Progenitor cell of endocrine pancreas (in vitro differentiated cells): ENCODE measurements at regions not wholly inside any gene's neighbourhood (a gene's known extent, or its start where the extent isn't known, plus 50 kb on each side); places are given as distances from the start of the nearest gene placed in this dataset.

ENCODE experiments used
- DNase-seq: peaks from one replicate; pipeline ENCODE4 v3.0.0; 2021; ENCODE audit warnings: low spot score; ENCODE audit not compliant: unreplicated experiment
- H3K27ac Mint-ChIP-seq: 2 replicates; pipeline ENCODE4 v1.8.0; 2021; ENCODE audit warnings: mild to moderate bottlenecking, moderate library complexity, mixed read lengths
- H3K27me3 Mint-ChIP-seq: 2 replicates; pipeline ENCODE4 v1.8.0; 2021; ENCODE audit warnings: mixed read lengths
- H3K36me3 Mint-ChIP-seq: 2 replicates; pipeline ENCODE4 v1.8.0; 2022; ENCODE audit warnings: mixed read lengths; ENCODE audit not compliant: insufficient read depth
- H3K4me1 Mint-ChIP-seq: 2 replicates; pipeline ENCODE4 v1.8.0; 2021; ENCODE audit warnings: low read depth, mixed read lengths
- H3K4me3 Mint-ChIP-seq: 2 replicates; pipeline ENCODE4 v1.8.0; 2021; ENCODE audit warnings: low read depth, mild to moderate bottlenecking, moderate library complexity, mixed read lengths
- H3K9me3 Mint-ChIP-seq: 2 replicates; pipeline ENCODE4 v1.8.0; 2021; ENCODE audit warnings: low read depth, mixed read lengths
- CTCF ChIP-seq: fragments of 200-600 bp; sonication (generic); IDR thresholded peaks from one replicate; pipeline ENCODE4 v1.5.0; 2021; ENCODE audit warnings: antibody characterized with exemption, mild to moderate bottlenecking; ENCODE audit not compliant: unreplicated experiment

- no peak for TF ChIP-seq CTCF
- no peaks in the 10 kb centered on the region for H3K36me3 Mint-ChIP-seq
- no peak overlapping the region for H3K27ac Mint-ChIP-seq
- peaks cover 34% of the 10 kb centered on the region for H3K27me3 Mint-ChIP-seq
- no peak overlapping the region for H3K4me3 Mint-ChIP-seq
- DNase-seq, result peak; percentile 6
- no peaks in the 10 kb centered on the region for H3K9me3 Mint-ChIP-seq
- H3K4me1 Mint-ChIP-seq, result no peaks in the 10 kb centered on the region
These were observed 69.8 kb downstream of the MRPL36 start for GRCh38 chr5:1729641-1730486.

GRCh38 chr5:1728846-1729245 lies 70.8 kb downstream of the MRPL36 start:
- Mint-ChIP-seq H3K9me3 (no peaks in the 10 kb centered on the region), H3K27ac (no peak overlapping the region), H3K27me3 (peaks cover 32% of the 10 kb centered on the region), H3K4me1 (no peaks in the 10 kb centered on the region), H3K36me3 (no peaks in the 10 kb centered on the region), H3K4me3 (no peak overlapping the region)
- DNase-seq, result no peak
- TF ChIP-seq CTCF, result no peak

- H3K4me1 Mint-ChIP-seq, result no peaks in the 10 kb centered on the region
- no peaks in the 10 kb centered on the region for H3K9me3 Mint-ChIP-seq
- peaks cover 39% of the 10 kb centered on the region for H3K27me3 Mint-ChIP-seq
- TF ChIP-seq CTCF, result no peak
- no peak overlapping the region for H3K27ac Mint-ChIP-seq
- DNase-seq, result peak; percentile 7
- H3K4me3 Mint-ChIP-seq, result no peak overlapping the region
- no peaks in the 10 kb centered on the region for H3K36me3 Mint-ChIP-seq
These were observed 72.1 kb downstream of the MRPL36 start for GRCh38 chr5:1727571-1727970.

- H3K9me3 Mint-ChIP-seq, result no peaks in the 10 kb centered on the region
- TF ChIP-seq CTCF, result no peak
- DNase-seq, result no peak
- no peak overlapping the region for H3K4me3 Mint-ChIP-seq
- H3K4me1 Mint-ChIP-seq, result no peaks in the 10 kb centered on the region
- H3K27ac Mint-ChIP-seq, result no peak overlapping the region
- peaks cover 37% of the 10 kb centered on the region for H3K27me3 Mint-ChIP-seq
- H3K36me3 Mint-ChIP-seq, result no peaks in the 10 kb centered on the region
These were observed 72.7 kb downstream of the MRPL36 start for GRCh38 chr5:1726956-1727355.

- H3K4me3 Mint-ChIP-seq, result no peak overlapping the region
- no peak overlapping the region for H3K27ac Mint-ChIP-seq
- TF ChIP-seq CTCF, result no peak
- H3K4me1 Mint-ChIP-seq, result no peaks in the 10 kb centered on the region
- peaks cover 34% of the 10 kb centered on the region for H3K27me3 Mint-ChIP-seq
- H3K36me3 Mint-ChIP-seq, result no peaks in the 10 kb centered on the region
- no peaks in the 10 kb centered on the region for H3K9me3 Mint-ChIP-seq
- DNase-seq, result peak; percentile 6
These were observed 73.2 kb downstream of the MRPL36 start for GRCh38 chr5:1726469-1726865.
